DMS153 treated with DMSO at 0.1 percent for 48 hours (cell line): ENCODE measurements at regions not wholly inside any gene's neighbourhood (a gene's known extent, or its start where the extent isn't known, plus 50 kb on each side); places are given as distances from the start of the nearest gene placed in this dataset.
"Not testable (repeated sequence)": the region's sequence is repeated elsewhere in the genome, so short reads cannot be mapped to it uniquely, and the experiment has no call there.

Experiments used
- DNase-seq: peaks from one replicate; lab custom pipeline; 2025; ENCODE audit not compliant: unreplicated experiment; lab: John Stamatoyannopoulos, UW

- no peak for DNase-seq
Observed at GRCh38 chr20:2203436-2203835, 92.4 kb upstream of the TGM3 start.

- no peak for DNase-seq
Observed at GRCh38 chr20:2204021-2204420, 91.8 kb upstream of the TGM3 start.

GRCh38 chr20:2206957-2207769, 88.6 kb upstream of the TGM3 start:
- peak; percentile 82 for DNase-seq

GRCh38 chr20:2207770-2208097, 88.1 kb upstream of the TGM3 start:
- DNase-seq: no peak

GRCh38 chr20:2208897-2209296, 86.9 kb upstream of the TGM3 start:
- no peak for DNase-seq

GRCh38 chr20:2210646-2211552, 84.9 kb upstream of the TGM3 start:
- DNase-seq: no peak

GRCh38 chr20:2212456-2213015, 83.3 kb upstream of the TGM3 start:
- no peak for DNase-seq

- DNase-seq: no peak
Observed at GRCh38 chr20:2213401-2213800, 82.4 kb upstream of the TGM3 start.

- DNase-seq: no peak
Observed at GRCh38 chr20:2217857-2218539, 77.8 kb upstream of the TGM3 start.

- DNase-seq: no peak
Observed at GRCh38 chr20:2219481-2220006, 76.3 kb upstream of the TGM3 start.

GRCh38 chr20:2220298-2220697, 75.5 kb upstream of the TGM3 start:
- no peak for DNase-seq

GRCh38 chr20:2221921-2222320, 73.9 kb upstream of the TGM3 start:
- DNase-seq: no peak

GRCh38 chr20:2223558-2224367, 72.0 kb upstream of the TGM3 start:
- DNase-seq: no peak

GRCh38 chr20:2224368-2224639, 71.5 kb upstream of the TGM3 start:
- DNase-seq: no peak

- not testable (repeated sequence) for DNase-seq
Observed at GRCh38 chr20:2227285-2227684, 68.5 kb upstream of the TGM3 start.

GRCh38 chr20:2227861-2228260, 67.9 kb upstream of the TGM3 start:
- DNase-seq: no peak

- no peak for DNase-seq
Observed at GRCh38 chr20:2228926-2229325, 66.9 kb upstream of the TGM3 start.

GRCh38 chr20:2230726-2231488, 64.9 kb upstream of the TGM3 start:
- DNase-seq: no peak

GRCh38 chr20:2231701-2232100, 64.1 kb upstream of the TGM3 start:
- DNase-seq: no peak
